Mammary epithelial cell (primary cell): ENCODE measurements at regions not wholly inside any gene's neighbourhood (a gene's known extent, or its start where the extent isn't known, plus 50 kb on each side); places are given as distances from the start of the nearest gene placed in this dataset.

Source experiments
- EZH2 ChIP-seq: IDR thresholded peaks from 2 replicates; pipeline ENCODE4 v1.6.1; 2012; ENCODE audit warnings: low read length, inconsistent platforms, borderline replicate concordance
- TF ChIP-seq, protein P1 (sequence below), 2 donors: IDR thresholded peaks in 1 of 2; conservative IDR thresholded peaks in 1 of 2; 2 replicates each; pipeline ENCODE4 v1.5.1; 2011 to 2012; ENCODE audit warnings: inconsistent platforms in 2 of 2, low read length in 2 of 2, mild to moderate bottlenecking in 2 of 2, control low read depth in 1 of 2, low read depth in 1 of 2; ENCODE audit not compliant: insufficient read depth in 1 of 2; ENCODE audit errors: extremely low read depth in 1 of 2

- TF ChIP-seq, protein P1, sequence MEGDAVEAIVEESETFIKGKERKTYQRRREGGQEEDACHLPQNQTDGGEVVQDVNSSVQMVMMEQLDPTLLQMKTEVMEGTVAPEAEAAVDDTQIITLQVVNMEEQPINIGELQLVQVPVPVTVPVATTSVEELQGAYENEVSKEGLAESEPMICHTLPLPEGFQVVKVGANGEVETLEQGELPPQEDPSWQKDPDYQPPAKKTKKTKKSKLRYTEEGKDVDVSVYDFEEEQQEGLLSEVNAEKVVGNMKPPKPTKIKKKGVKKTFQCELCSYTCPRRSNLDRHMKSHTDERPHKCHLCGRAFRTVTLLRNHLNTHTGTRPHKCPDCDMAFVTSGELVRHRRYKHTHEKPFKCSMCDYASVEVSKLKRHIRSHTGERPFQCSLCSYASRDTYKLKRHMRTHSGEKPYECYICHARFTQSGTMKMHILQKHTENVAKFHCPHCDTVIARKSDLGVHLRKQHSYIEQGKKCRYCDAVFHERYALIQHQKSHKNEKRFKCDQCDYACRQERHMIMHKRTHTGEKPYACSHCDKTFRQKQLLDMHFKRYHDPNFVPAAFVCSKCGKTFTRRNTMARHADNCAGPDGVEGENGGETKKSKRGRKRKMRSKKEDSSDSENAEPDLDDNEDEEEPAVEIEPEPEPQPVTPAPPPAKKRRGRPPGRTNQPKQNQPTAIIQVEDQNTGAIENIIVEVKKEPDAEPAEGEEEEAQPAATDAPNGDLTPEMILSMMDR (conservative IDR thresholded peaks at IDR 0.05 in 1 of 2, IDR thresholded peaks at IDR 0.05 in 1 of 2; ENCODE audit: extremely low read depth in 1 of 2, insufficient read depth in 1 of 2, low read depth in 1 of 2, low read length in 2 of 2), result no peak
- TF ChIP-seq EZH2, result no peak
Measured at GRCh38 chr6:16944596-16944995, 157.3 kb upstream of the STMND1 start.
